Stomach smooth muscle (tissue), 2 donors: ENCODE measurements at regions not wholly inside any gene's neighbourhood (a gene's known extent, or its start where the extent isn't known, plus 50 kb on each side); places are given as distances from the start of the nearest gene placed in this dataset.
"Not testable (repeated sequence)": the region's sequence is repeated elsewhere in the genome, so short reads cannot be mapped to it uniquely, and the experiment has no call there.

ENCODE experiments used
- H3K27ac ChIP-seq: one replicate; pipeline ENCODE4 v1.7.0; 2013; ENCODE audit warnings: mild to moderate bottlenecking, low read length, inconsistent platforms
- H3K27me3 ChIP-seq, 2 donors: one replicate each; pipeline ENCODE4 v1.7.0; 2013; ENCODE audit warnings: low read length in 2 of 2; ENCODE audit not compliant: insufficient read depth in 2 of 2, control insufficient read depth in 1 of 2
- H3K36me3 ChIP-seq, 2 donors: one replicate each; pipeline ENCODE4 v1.7.0; 2013; ENCODE audit warnings: low read length in 2 of 2; ENCODE audit not compliant: control insufficient read depth in 2 of 2, insufficient read depth in 2 of 2
- H3K4me1 ChIP-seq: one replicate; pipeline ENCODE4 v1.7.0; 2013; ENCODE audit warnings: low read length; ENCODE audit not compliant: control insufficient read depth, insufficient read depth
- H3K4me3 ChIP-seq, 2 donors: one replicate each; pipeline ENCODE4 v1.7.0; 2013; ENCODE audit warnings: low read length in 2 of 2
- H3K9ac ChIP-seq, 2 donors: one replicate each; pipeline ENCODE4 v1.7.0; 2013; ENCODE audit warnings: low read length in 2 of 2, mild to moderate bottlenecking in 1 of 2
- H3K9me3 ChIP-seq, 2 donors: one replicate each; pipeline ENCODE4 v1.7.0; 2013; ENCODE audit warnings: low read length in 2 of 2; ENCODE audit not compliant: control insufficient read depth in 2 of 2
- donor health status: healthy.
- donor health status: Pancreatic carcinoma.

DNA sequence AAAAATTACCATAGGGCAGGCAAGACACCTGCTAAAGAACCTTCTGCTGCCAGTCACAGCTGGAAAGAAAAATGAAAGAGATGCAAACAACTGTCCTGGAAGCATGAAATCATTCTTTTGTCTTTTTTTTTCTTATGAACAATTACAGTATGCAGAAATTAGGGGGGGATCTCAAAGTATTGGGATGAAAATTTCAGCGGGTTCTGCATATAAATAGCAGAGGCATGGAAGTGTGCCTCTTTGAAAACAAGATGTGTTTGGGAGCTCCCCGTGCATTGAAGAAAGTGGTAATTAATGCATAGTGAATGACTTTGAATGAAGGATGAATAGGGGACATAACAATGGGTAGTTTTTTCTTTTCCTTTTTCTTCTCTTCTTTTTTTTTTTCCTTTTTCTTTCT is 431.2 kb downstream of the SOX2 start:
- no peak overlapping the region for H3K27ac ChIP-seq
- no peak overlapping the region for H3K9ac ChIP-seq
- H3K9me3 ChIP-seq = peaks cover 0 to 2% of the 10 kb centered on the region in 2 donors
- no peak overlapping the region for H3K4me3 ChIP-seq
- no peaks in the 10 kb centered on the region for H3K36me3 ChIP-seq
- H3K27me3 ChIP-seq = no peaks in the 10 kb centered on the region
- no peaks in the 10 kb centered on the region for H3K4me1 ChIP-seq

DNA sequence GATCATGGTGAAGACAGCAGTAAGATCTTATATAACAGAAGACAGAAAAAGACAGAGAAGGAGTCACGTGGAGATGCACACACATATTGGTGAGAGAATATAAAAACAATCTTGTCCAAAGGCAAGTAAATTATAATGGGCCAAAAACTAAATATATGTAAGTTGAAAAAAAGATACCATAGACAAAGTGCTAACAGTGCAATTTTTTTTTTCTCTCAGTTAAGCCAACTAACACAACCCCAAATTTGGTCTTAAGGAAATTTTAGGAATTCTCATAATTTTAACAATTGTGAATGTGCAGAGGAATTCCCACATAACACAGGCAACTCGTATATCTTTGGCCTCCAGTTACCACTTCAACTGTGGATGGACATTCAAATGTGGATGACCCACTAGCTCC is 432.2 kb downstream of the SOX2 start:
- Histone ChIP-seq H3K4me1 (no peaks in the 10 kb centered on the region), H3K9me3 (peaks cover 0 to 2% of the 10 kb centered on the region in 2 donors), H3K27me3 (no peaks in the 10 kb centered on the region), H3K36me3 (no peaks in the 10 kb centered on the region), H3K4me3 (no peak overlapping the region), H3K9ac (no peak overlapping the region), H3K27ac (no peak overlapping the region)

DNA sequence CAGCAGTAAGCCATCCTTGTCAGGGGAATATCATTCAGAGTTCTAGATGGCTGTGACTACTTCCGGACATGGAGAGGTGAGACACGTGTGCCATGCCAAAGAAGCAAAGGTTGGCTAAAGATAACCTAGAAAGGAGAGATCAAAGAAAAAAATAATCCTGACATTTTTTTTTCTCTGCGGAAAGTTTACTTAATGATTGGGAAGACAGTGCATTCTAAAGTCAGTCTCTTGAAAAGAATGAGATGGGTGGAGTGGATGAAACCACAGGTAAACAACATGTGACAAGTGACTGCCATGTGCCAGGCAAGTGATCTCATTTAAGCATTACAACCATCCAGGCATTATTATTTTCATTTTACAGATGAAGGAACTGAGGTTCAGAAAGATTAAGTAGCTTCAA is 436.6 kb downstream of the SOX2 start:
- H3K36me3 ChIP-seq = no peaks in the 10 kb centered on the region
- peaks cover 0 to 2% of the 10 kb centered on the region in 2 donors for H3K9me3 ChIP-seq
- H3K9ac ChIP-seq = no peak overlapping the region
- H3K27ac ChIP-seq = no peak overlapping the region
- H3K4me1 ChIP-seq = no peaks in the 10 kb centered on the region
- H3K4me3 ChIP-seq = no peak overlapping the region
- H3K27me3 ChIP-seq = no peaks in the 10 kb centered on the region

DNA sequence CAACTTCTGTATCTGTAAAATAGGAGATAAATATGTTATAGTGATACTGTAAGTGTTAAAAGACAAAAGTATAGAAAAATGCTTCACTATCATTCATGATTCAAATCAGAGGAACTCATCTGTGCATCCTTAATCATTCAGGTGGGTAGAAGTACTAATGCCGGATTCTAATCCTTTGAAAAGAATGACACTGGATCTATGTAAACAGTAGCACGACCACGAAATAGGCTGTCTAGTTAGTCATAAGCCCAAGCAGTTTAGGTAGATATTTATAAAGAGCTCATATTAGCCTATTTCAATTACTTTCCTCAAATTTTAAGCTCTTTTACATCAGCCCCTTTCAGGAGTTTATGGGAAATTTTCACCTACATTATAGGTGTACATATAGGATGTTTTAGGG is 437.9 kb downstream of the SOX2 start:
- Histone ChIP-seq H3K9ac (no peak overlapping the region), H3K4me1 (no peaks in the 10 kb centered on the region)

DNA sequence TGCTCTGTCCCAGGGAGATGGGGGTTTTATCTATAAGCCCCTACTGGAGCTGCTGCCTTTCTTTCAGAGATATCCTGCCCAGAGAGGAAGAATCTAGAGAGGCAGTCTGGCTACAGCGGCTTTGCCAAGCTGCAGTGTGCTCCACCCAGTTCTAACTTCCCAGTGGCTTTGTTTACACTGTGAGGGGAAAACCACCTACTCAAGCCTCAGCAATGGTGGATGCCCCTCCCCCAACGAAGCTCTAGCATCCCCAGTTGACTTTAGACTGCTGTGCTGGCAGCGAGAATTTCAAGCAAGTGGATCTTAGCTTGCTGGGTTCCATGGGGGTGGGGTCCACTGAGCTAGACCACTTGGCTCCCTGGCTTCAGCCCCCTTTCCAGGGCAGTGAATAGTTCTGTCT is 444.6 kb downstream of the SOX2 start:
- H3K4me3 ChIP-seq, H3K27ac ChIP-seq, H3K9ac ChIP-seq, H3K4me1 ChIP-seq, H3K36me3 ChIP-seq, H3K27me3 ChIP-seq, H3K9me3 ChIP-seq: not testable (repeated sequence)

More for the DNA sequence above, 437.9 kb downstream of the SOX2 start:
- Histone ChIP-seq H3K36me3 (no peaks in the 10 kb centered on the region), H3K4me3 (no peak overlapping the region), H3K9me3 (peaks cover 0 to 2% of the 10 kb centered on the region in 2 donors), H3K27ac (no peak overlapping the region), H3K27me3 (no peaks in the 10 kb centered on the region)

DNA sequence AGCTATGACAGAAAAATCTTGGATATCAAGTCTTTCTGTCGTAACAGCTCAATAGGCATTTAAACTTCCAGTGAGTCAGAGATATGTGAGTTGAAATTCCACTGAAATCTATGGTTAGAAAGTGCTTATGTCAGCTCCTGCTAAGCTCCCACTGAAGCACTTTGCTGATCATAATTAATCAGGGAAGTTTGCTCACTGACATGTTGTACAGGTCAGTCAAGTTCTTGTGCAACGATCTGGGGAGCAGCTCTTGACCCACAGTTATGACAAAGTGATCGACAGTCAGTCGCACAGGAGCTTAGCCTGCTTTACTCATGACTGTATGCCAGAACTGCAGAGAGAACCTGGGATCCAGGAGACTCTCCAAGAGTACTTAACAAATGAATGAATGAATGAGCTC is 453.5 kb downstream of the SOX2 start:
- H3K27ac ChIP-seq = no peak overlapping the region
- H3K36me3 ChIP-seq = no peaks in the 10 kb centered on the region
- H3K4me1 ChIP-seq = no peaks in the 10 kb centered on the region
- H3K9me3 ChIP-seq = no peaks in the 10 kb centered on the region
- no peak overlapping the region for H3K4me3 ChIP-seq
- no peak overlapping the region for H3K9ac ChIP-seq
- H3K27me3 ChIP-seq = peaks cover 0 to 2% of the 10 kb centered on the region in 2 donors

DNA sequence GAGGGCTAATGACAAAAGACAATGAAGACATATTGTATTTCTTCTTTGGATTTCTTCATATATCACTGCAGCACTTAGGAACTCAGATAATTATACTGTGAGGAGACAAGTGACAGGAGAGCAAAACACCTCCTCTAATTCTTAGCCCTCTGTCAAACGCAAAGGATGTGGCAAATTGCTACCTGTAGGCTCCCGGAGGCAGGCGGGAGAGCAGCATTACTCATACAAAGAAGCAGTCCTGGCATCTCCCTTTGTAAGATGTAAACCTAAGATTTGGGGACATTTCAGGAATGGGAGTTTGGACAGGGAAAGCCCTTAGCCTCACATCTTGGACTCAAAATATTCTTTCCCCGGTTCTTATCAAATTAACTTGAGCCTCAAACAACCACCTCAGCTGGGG is 460.8 kb downstream of the SOX2 start:
- H3K9ac ChIP-seq = no peak overlapping the region
- no peak overlapping the region for H3K27ac ChIP-seq
- H3K9me3 ChIP-seq = no peaks in the 10 kb centered on the region
- no peaks in the 10 kb centered on the region for H3K4me1 ChIP-seq
- peaks cover 0 to 2% of the 10 kb centered on the region in 2 donors for H3K27me3 ChIP-seq
- no peak overlapping the region for H3K4me3 ChIP-seq
- no peaks in the 10 kb centered on the region for H3K36me3 ChIP-seq

DNA sequence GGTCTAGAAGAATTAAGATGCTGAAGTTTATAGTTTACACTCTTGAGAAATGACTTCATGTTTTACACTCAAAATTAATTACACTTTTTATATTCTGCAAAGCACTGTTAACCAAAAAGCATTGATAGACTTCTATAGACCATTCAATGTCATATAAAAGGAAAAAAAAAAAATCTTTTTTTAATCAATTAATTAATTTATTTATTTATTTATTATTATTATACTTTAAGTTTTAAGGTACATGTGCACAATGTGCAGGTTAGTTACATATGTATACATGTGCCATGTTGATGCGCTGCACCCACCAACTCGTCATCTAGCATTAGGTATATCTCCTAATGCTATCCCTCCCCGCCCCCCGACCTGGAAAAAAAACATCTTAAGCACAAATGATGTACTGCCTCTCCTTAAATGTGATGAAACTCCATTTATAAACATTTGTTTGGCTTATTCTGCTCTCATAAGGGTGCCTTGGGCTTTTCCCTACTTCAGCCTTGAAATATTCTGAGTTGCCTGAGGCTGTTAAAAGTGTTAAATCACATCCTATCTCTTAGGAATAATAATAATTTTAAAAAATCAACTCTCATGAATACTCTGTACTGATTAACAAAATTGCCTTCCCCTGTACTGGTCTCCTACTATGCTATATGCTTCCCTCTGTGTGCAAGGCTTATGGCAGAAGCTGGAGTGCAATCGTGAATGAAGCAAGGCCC is 466.9 kb downstream of the SOX2 start:
- H3K9me3 ChIP-seq = no peaks in the 10 kb centered on the region
- no peak overlapping the region for H3K9ac ChIP-seq
- no peak overlapping the region for H3K4me3 ChIP-seq
- H3K36me3 ChIP-seq = no peaks in the 10 kb centered on the region
- no peak overlapping the region for H3K27ac ChIP-seq
- H3K4me1 ChIP-seq = no peaks in the 10 kb centered on the region
- no peaks in the 10 kb centered on the region for H3K27me3 ChIP-seq

DNA sequence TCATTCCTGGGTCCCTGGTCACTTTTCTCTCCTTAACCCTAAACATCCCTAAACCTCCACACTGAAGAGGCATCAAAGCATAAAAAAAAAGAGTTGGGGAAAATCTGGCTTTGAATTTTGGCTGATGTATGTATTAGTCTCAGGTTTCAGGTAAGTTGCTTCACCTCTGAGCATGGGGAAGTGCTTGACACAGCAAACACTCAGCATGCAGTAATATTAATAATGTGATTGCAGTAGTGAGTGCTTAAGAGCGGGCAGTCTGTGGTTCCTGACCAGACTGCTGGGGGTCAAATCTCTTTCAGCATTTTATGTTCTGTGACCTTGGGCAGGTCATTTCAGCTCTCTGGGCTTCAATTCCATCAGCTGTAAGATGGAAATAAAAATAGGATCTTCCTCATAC is 467.9 kb downstream of the SOX2 start:
- H3K9me3 ChIP-seq = no peaks in the 10 kb centered on the region
- no peak overlapping the region for H3K9ac ChIP-seq
- no peaks in the 10 kb centered on the region for H3K27me3 ChIP-seq
- no peak overlapping the region for H3K27ac ChIP-seq
- no peak overlapping the region for H3K4me3 ChIP-seq
- H3K4me1 ChIP-seq = no peaks in the 10 kb centered on the region
- no peaks in the 10 kb centered on the region for H3K36me3 ChIP-seq

DNA sequence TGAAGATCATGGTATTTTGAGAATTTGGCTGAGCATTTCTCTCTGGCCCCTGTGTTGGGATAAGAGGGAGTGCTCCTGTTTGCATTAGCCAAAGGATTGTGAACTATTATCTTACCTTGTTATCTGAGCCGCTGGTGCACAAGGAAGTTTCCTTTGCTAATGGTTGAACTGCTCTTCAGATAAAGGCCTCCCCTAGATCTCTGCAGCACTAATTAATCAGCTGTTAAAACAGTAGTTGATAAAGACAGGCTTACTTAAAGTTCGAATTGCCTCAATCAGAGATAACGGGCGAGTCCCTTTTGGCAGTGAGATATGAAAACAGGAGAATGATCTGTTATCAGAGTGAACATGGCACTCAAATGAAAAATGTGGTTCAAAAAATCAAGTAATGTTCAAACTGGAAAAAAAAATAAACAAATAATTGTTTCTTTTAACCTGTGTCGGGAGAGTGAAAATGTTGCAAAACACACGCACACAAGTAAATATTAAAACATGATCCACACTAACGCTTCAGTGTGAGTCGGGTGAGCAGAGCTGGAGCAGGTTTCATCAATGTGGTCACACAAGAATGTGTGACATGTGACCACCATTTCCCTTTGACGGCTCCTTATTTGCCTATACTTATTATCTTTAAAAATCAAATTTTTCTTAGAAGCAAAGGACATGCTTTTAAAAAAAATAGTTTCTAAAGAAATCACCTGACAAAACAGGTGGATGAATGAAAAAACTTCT is 469.1 kb downstream of the SOX2 start:
- Histone ChIP-seq H3K27ac (no peak overlapping the region), H3K4me3 (no peak overlapping the region), H3K27me3 (no peaks in the 10 kb centered on the region), H3K4me1 (no peaks in the 10 kb centered on the region), H3K36me3 (no peaks in the 10 kb centered on the region), H3K9ac (no peak overlapping the region), H3K9me3 (no peaks in the 10 kb centered on the region)

DNA sequence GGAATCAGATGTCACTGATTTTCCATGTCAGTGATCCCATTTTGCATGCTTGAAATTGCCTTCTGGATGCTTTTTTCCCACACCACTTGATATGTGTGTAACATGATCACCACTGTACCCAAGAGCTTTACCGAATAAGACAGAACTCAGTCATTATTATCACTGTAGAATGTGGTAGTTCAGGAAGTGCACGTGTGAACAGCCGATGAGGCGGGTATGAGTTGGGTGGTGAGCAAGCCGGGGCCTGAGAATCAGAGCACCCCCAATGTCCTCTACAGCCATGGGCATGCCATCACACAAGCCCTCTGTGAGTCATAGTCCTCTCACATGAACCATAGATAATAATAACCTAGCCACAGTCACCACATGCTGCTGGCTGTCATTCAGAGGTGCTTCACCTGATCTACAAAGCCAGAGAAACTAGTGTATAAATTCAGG is 470.8 kb downstream of the SOX2 start:
- Histone ChIP-seq H3K4me1 (no peaks in the 10 kb centered on the region), H3K27ac (no peak overlapping the region), H3K9me3 (peaks cover 0 to 3% of the 10 kb centered on the region in 2 donors), H3K27me3 (no peaks in the 10 kb centered on the region), H3K9ac (no peak overlapping the region), H3K36me3 (no peaks in the 10 kb centered on the region), H3K4me3 (no peak overlapping the region)
